ENCODE measurements at regions not wholly inside any gene's neighbourhood (a gene's known extent, or its start where the extent isn't known, plus 50 kb on each side); places are given as distances from the start of the nearest gene placed in this dataset.
"Not testable (repeated sequence)": the region's sequence is repeated elsewhere in the genome, so short reads cannot be mapped to it uniquely, and the experiment has no call there.

DNA sequence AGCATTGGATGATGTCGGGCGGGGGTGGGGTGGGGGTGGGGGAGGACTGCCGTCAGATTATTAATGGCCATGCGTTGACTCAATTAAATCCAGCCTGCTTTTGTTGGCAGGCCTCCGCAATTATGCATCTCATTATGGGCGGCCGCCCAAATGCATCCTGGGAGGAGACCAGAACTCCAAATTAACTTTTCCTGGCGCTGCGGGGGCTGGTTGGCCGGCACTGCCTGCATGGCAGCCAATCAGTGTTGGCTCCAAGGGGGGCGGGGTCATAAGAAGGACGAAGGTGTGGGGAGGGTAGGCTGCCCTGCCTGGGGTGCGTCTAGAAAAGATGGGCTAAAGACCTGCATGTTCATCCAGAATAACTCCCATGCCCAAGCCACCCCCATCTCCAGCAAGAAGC is 83.9 kb upstream of the PAX2 start:
- DNase-seq (ENCODE audit: low read depth in 2 of 2, low spot score in 1 of 2) = no peak

DNA sequence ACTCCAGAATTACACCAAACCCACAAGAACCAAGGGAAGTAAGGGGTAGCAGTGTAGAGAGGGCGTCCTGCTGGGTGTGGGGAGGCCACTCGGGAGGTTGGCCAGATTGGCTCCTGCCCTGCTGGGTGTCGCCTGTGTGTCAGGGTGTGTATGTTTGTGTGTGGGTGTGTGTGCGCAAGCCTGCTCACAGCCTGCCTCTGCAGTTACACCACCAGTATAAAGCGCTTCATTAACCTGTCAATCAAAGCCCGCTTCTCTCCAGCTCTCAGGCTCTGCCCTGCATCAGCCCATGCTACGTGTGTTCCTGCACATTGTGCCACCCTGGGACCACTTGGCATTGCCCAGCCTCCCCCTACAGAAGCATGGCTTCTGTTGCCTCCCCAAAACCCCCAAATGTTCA is 83.3 kb upstream of the PAX2 start:
- DNase-seq (ENCODE audit: low read depth in 2 of 2, low spot score in 1 of 2) = no peak

GRCh38 chr10:100664316-100665149 is 80.8 kb upstream of the PAX2 start:
- no peak for DNase-seq (ENCODE audit: low read depth in 2 of 2, low spot score in 1 of 2)

- not testable (repeated sequence) for DNase-seq (ENCODE audit: low read depth in 2 of 2, low spot score in 1 of 2)
Observed at GRCh38 chr10:100666634-100667033, 78.7 kb upstream of the PAX2 start.

DNA sequence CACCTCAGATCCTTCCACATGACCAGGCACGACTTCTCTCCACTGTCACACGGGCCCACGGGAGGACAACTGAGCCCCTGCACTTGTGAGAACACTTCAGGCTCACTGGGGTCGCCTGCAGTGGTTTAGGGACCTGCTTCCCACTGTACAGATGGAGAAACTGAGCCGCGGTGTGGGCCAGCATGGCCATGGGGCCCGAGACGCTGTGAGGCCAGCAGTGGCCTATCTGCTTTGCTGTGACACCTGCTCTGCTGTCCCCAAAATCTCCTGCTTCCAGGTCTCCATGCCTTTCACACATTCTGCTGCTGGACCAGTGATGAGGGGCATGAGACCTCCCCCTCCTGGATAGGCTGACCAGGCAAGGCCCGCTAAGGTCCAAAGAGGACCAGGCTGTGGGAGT is 75.8 kb upstream of the PAX2 start:
- no peak for DNase-seq (ENCODE audit: low read depth in 2 of 2, low spot score in 1 of 2)

DNA sequence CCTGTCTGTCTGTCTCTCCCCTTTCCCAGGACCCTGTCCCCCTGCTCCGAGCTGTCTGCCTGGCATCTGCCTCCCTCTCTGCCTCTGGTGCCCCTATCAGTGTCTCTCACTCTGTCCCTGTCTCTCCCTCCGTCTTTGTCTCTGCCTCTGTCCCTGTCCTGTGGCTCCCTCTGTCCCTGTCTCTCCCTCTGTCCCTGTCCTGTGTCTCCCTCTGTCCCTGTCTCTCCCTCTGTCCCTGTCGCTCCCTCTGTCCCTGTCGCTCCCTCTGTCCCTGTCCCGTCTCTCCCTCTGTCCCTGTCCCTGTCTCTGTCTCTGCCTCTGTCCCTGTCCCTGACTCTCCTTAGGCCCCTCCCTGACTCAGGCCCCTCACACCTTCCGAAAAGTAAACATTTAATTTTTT is 75.0 kb upstream of the PAX2 start:
- DNase-seq (ENCODE audit: low read depth in 2 of 2, low spot score in 1 of 2) = no peak

DNA sequence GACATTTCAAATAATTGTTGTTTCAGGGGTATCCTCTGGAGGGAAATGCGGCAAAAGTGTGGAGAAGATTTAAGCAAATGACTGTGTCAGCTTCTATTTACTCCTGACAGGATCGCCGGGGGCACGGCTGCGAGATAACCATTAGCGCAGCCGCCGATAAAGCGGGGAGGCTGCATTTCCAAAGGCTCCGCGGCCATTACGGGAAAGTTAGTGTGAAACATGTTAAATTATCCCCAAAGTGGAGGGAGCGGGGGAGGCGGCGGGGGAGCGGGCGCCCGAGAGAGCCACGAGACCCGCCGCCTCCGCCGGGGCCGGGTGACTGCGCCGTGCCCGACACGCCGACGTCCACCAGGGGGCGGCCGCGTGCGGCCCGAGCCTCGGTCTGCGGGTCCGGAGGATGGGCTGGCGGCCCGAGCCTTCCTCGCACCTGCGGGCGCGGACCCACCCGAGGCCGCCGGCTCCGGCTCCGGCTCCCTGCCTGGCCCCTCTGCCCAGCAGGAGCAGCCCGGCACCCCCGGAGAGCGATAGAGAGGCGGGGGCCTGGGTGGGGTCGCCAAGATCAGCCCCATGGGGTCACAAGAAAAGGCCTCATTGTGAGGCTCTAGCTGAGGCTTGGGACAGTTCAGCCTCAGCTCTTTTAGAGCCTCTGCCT is 74.4 kb upstream of the PAX2 start:
- peak in 1 of 2 donors; percentile 35 for DNase-seq (ENCODE audit: low read depth in 2 of 2, low spot score in 1 of 2)

- DNase-seq (ENCODE audit: low read depth in 2 of 2, low spot score in 1 of 2) = no peak
Observed at GRCh38 chr10:100672199-100672598, 73.2 kb upstream of the PAX2 start.

DNA sequence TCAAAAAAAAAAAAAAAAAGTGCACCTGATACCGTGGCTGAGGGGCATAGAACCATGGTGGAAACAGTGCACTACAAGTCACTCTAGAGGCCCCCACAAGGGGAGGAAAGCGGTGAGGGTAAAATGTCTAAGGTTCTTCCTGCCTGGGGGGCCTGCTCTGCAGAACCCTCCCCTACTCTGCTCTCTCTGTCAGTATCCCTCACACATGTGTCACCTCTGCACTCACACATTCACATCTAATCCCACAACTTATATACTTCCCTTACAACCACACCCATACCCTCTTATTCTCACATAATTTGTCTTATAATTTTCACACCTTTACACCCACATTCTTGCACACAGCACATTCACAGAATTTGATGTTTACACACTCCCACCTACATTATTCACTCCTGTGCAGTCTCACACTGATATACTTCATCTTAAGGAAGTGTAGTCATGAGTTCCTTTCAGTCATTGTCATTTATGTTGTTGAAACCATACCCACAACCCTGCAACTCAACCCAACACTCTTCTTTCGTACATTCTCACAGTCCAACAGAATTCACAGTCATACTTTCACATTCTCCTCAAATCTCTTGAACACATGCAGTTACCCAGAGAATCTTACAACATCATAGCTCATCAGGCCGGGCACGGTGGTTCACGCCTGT is 68.0 kb upstream of the PAX2 start:
- DNase-seq (ENCODE audit: low read depth in 2 of 2, low spot score in 1 of 2) = no peak

DNA sequence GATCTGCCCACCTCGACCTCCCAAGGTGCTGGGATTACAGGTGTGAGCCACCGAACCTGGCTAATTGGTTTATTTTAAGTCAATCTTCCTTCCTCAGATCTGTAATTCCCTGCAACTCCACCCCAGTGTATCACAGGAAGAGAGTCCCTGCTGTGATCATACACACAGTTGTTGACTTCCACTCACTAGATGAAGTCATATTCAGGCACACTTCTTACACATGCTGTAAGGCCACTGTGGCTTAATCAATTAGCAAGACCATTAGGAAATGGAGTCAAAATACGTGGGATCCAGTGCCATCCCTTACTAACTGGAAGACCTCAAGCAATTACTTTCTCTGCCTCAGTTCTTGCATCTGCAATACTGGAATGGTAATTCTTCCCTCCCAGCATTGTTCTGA is 66.1 kb upstream of the PAX2 start:
- DNase-seq (ENCODE audit: low read depth in 2 of 2, low spot score in 1 of 2) = no peak

DNA sequence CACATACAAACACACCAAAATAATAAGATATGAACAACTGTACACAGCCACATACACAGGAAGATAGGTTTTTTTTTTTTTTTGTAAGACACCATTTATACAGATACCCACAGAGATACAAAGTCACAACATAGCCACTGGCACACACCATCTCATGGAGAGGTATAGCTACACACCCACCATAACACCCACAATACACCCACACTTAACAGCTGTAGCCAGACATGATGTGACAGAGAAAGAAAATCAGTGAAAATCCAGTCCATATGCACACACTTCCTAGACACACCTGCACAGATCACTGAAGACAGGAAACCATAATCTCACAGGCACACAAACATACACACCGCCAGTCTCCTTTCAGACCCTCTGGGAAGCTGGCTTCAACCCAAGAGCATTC is 62.4 kb upstream of the PAX2 start:
- no peak for DNase-seq (ENCODE audit: low read depth in 2 of 2, low spot score in 1 of 2)

DNA sequence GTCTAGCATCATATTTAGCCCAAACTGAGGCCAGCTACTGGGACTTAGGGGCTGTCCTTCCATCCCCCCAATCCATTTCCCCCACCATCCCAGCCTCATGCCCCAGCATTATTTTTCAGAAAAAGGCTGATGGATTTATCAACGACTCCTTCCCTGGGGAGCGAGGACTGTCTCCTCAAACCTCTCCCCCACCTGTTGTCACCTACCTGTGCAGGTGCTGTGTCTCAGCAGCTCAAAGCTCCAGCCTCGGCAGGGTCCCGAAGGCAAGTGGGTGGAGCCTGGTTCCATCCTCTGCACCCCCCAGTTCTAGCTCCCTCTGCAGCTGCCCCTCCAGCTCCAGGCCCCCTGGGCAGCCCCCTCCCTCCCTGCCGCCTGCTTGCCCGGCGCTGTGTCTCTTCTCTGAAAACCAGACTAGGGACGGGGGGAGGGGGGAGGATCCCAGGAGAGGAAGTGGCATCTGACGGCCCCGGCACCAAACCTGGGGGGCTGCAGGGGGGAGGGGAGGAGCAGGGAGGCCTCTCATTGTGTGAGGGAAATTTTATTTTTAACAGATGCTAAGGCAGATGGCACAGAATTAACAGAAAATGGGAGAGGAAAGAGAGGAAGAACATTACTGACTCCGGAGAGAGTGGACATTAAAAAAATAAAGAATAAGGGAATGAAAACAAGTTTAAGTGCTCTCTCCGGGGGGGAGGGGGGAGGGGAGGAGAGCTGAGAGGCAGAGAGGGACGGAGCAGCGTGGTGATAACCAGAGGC is 61.7 kb upstream of the PAX2 start:
- DNase-seq (ENCODE audit: low read depth in 2 of 2, low spot score in 1 of 2) = no peak

- no peak for DNase-seq (ENCODE audit: low read depth in 2 of 2, low spot score in 1 of 2)
Observed at GRCh38 chr10:100684688-100685235, 60.6 kb upstream of the PAX2 start.

DNA sequence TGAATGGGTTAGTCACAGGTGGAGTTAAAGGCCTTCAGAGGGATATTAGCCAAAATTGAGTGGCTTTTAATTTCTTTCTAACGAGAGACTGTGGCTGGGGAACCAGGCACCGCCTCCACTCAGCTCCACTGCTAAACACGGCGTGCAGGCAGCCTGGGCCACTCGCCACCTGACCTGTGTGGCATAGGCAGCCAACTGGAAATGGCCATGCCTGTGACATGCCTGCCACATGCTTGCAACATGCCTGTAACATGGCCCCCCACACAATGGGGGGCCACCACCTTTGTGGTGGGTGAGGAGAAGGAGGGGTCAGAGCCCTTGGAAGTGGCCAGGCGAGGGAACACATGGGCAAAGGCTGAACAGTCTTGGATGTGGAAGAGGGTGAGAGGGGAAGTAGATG is 60.1 kb upstream of the PAX2 start:
- no peak for DNase-seq (ENCODE audit: low read depth in 2 of 2, low spot score in 1 of 2)

- DNase-seq (ENCODE audit: low read depth in 2 of 2, low spot score in 1 of 2) = no peak
Observed at GRCh38 chr10:100687143-100688003, 58.0 kb upstream of the PAX2 start.

- DNase-seq (ENCODE audit: low read depth in 2 of 2, low spot score in 1 of 2) = no peak
Observed at GRCh38 chr10:100688201-100688600, 57.2 kb upstream of the PAX2 start.

GRCh38 chr10:100693821-100694220 is 51.6 kb upstream of the PAX2 start:
- DNase-seq (ENCODE audit: low read depth in 2 of 2, low spot score in 1 of 2) = no peak
